ENCODE measurements at regions not wholly inside any gene's neighbourhood (a gene's known extent, or its start where the extent isn't known, plus 50 kb on each side); places are given as distances from the start of the nearest gene placed in this dataset.

GRCh38 chr4:64594723-64595122 lies 185.5 kb upstream of the TECRL start:
- DNase-seq (ENCODE audit: low read depth, low spot score) = no peak

GRCh38 chr4:64588507-64588906 lies 179.3 kb upstream of the TECRL start:
- no peak for DNase-seq (ENCODE audit: low read depth, low spot score)

- no peak for DNase-seq (ENCODE audit: low read depth, low spot score)
These were observed 175.8 kb upstream of the TECRL start for GRCh38 chr4:64584981-64585557.

GRCh38 chr4:64584125-64584524 lies 174.9 kb upstream of the TECRL start:
- DNase-seq (ENCODE audit: low read depth, low spot score) = peak; percentile 14

GRCh38 chr4:64582492-64582891 lies 173.2 kb upstream of the TECRL start:
- peak; percentile 39 for DNase-seq (ENCODE audit: low read depth, low spot score)

GRCh38 chr4:64581422-64581821 lies 172.2 kb upstream of the TECRL start:
- DNase-seq (ENCODE audit: low read depth, low spot score) = no peak

GRCh38 chr4:64564126-64564525 lies 154.9 kb upstream of the TECRL start:
- DNase-seq (ENCODE audit: low read depth, low spot score) = no peak

GRCh38 chr4:64559571-64559970 lies 150.3 kb upstream of the TECRL start:
- DNase-seq (ENCODE audit: low read depth, low spot score) = no peak

GRCh38 chr4:64551125-64551524 lies 141.9 kb upstream of the TECRL start:
- no peak for DNase-seq (ENCODE audit: low read depth, low spot score)

GRCh38 chr4:64545593-64545992 lies 136.3 kb upstream of the TECRL start:
- no peak for DNase-seq (ENCODE audit: low read depth, low spot score)

- no peak for DNase-seq (ENCODE audit: low read depth, low spot score)
These were observed 130.1 kb upstream of the TECRL start for GRCh38 chr4:64539234-64539849.

GRCh38 chr4:64538219-64538618 lies 129.0 kb upstream of the TECRL start:
- DNase-seq (ENCODE audit: low read depth, low spot score) = peak; percentile 51

GRCh38 chr4:64533637-64534036 lies 124.4 kb upstream of the TECRL start:
- DNase-seq (ENCODE audit: low read depth, low spot score) = no peak

GRCh38 chr4:64533159-64533558 lies 123.9 kb upstream of the TECRL start:
- DNase-seq (ENCODE audit: low read depth, low spot score) = no peak

- DNase-seq (ENCODE audit: low read depth, low spot score) = no peak
These were observed 111.2 kb upstream of the TECRL start for GRCh38 chr4:64520421-64520820.

GRCh38 chr4:64518600-64518999 lies 109.3 kb upstream of the TECRL start:
- no peak for DNase-seq (ENCODE audit: low read depth, low spot score)

- DNase-seq (ENCODE audit: low read depth, low spot score) = no peak
These were observed 106.9 kb upstream of the TECRL start for GRCh38 chr4:64516176-64516575.

- no peak for DNase-seq (ENCODE audit: low read depth, low spot score)
These were observed 98.8 kb upstream of the TECRL start for GRCh38 chr4:64508089-64508488.

- DNase-seq (ENCODE audit: low read depth, low spot score) = no peak
These were observed 94.9 kb upstream of the TECRL start for GRCh38 chr4:64503945-64504675.

- DNase-seq (ENCODE audit: low read depth, low spot score) = no peak
These were observed 94.2 kb upstream of the TECRL start for GRCh38 chr4:64503416-64503815.

GRCh38 chr4:64497491-64497890 lies 88.2 kb upstream of the TECRL start:
- DNase-seq (ENCODE audit: low read depth, low spot score) = no peak

GRCh38 chr4:64495946-64496345 lies 86.7 kb upstream of the TECRL start:
- DNase-seq (ENCODE audit: low read depth, low spot score) = no peak

- DNase-seq (ENCODE audit: low read depth, low spot score) = no peak
These were observed 80.4 kb upstream of the TECRL start for GRCh38 chr4:64489628-64490027.

Data from ELF-1 (cell line).